NCI-H1930 (cell line): ENCODE measurements at regions not wholly inside any gene's neighbourhood (a gene's known extent, or its start where the extent isn't known, plus 50 kb on each side); places are given as distances from the start of the nearest gene placed in this dataset.

Experiments
- DNase-seq, 2 experiments: peaks; one replicate each; lab custom pipeline; 2025; lab: John Stamatoyannopoulos, UW

DNA sequence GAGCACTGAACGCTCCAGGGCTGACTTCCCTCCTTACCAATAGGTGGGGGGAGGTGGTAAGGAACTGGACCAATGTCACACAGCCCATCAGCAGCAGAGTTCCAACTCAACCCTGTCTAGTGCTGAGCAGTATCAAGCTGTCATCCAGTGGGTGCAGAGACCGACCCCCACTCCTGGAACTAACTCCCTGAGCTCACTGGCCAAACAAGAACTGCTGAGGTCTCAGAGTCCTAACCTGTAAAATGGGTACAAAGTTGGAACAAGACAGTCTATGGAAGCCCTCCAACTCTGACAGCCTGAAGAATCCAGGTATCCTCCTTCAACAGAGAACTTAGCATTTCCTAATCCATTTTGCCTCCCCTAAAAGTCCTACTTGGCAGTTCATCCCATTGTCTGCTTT lies 91.1 kb upstream of the CLMN start:
- no peak for DNase-seq

DNA sequence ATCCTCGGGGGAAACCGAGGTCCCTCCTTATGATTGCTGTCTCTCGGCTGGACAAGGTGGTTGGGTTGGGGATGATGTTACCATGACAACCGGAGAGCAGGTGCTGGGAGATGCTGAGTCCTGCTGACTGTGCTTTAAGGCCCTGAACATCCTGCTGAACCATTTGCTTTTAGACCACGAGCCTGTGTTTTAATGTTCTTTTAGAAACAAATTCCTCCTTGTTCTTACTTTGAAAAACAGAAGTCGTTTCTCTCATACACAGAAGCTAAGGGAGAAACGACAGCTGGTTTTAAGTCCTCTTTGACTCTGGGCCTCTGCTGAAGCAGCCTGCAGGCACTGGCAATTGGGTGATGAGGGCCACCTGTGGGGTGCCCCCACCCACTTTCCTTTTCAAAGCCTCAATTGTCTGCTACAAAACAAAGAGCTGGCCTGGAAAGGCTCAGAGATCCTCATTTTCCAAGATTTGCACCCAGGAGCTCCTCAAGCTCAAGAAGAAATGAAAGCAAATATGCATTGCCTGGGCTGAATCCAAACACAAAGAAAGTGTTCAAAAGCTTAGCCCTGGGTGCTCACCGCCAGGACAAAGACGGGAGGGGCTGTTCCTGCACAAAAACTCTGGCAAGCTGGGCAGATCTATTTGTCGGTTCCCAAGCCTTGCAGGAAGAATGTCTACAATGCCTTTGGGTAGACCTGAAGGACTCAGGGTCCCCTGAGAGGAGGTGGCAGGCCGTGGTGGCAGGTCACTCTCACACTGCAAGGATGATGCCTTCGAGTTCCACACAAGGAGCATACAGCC lies 90.0 kb upstream of the CLMN start:
- no peak for DNase-seq

DNA sequence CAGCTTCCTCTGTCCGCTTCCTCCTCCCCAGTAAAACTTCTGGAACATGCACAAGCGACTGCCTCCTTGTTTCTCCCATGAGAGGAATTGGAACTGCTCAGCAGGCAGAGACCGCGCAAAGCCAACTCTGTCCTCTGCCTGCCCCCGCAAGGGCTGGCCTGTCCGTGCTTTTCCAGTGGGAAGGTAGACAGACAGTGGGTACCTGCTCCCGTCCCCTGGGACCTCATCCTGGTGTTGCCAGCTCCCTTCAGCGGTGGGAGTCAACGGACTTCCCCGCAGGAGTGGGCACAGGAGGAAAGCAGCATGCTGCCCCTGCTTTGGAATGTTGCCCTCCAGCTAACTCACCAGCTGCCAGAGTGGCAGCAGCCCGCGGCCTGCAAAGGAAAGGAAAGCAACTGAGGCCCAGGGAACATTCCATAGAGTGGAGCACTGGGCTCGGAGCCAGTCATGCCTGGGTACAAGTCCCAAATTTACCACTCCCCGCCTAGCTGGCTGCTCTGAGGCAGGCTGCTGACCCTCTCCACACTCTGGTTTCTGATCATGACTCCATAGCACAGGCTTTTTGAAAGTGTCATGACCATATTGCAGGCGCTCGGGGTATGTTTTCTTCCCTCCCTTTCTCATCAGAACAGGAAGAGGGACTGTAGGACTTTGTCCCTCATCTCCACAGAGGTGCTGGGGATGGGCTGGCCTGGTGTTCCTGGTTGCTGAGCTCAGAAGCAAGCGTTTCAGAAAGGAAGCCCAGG lies 89.2 kb upstream of the CLMN start:
- DNase-seq: no peak

DNA sequence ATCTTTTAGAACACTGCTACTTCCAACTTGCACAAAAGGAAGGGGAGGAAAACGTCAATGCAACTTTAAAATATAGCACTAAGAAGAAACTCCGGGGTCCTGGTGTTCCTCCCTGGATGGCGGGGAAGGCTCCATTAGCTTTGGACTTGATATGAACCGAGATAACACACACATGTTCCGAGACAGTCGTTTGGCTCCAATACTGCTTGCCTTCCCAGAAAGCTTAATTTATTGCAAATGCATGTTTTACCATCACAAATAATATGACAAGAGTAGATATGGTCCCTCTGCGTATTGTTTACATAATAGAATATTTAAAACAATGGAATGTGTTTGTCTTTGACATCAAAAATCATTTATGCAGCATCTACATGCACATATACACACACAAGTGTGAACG lies 87.6 kb upstream of the CLMN start:
- no peak for DNase-seq

DNA sequence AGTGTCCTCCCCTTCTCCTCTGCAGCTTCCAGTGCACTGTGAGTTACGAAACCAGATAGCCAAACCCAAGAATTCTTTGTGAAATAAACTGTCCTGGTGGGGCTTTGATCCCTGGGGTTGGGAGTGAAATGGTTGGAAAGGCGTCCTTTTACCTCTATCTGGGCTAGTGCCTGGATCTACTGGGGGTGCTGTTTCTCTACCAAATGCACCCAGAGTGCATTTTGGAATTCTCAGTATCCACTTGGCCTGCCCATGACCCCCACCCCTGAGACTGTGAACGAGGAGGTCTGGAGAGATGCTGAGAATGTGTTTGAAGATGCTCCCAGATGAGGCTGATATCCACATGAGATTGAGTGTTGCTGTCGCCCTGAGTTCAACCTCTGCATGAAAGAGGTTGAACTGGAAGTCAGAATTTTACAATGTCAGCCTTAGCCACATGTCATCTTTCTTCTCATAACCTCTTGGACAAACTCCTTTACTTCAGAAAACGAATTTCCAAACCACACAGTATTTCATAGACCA lies 87.1 kb upstream of the CLMN start:
- no peak for DNase-seq

DNA sequence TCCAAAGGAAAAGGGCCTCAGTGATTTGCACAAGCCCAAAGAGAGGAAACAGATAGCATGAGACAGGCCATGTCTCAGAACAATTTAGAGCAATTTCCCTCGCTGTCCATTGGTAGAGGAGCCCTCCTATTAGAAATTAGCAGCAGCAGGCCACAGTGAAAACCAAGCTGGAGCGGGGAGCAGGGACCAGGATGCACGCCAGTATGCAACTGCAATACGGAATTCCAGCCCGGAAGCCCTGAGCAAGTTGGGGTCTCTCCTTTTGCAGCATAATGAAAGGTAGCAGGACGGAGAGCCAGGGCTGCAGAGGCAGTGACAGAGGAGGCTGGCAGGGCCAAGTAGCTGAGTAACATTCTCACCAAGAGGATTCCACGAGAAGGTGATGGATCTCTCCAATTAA lies 84.9 kb upstream of the CLMN start:
- DNase-seq: no peak

DNA sequence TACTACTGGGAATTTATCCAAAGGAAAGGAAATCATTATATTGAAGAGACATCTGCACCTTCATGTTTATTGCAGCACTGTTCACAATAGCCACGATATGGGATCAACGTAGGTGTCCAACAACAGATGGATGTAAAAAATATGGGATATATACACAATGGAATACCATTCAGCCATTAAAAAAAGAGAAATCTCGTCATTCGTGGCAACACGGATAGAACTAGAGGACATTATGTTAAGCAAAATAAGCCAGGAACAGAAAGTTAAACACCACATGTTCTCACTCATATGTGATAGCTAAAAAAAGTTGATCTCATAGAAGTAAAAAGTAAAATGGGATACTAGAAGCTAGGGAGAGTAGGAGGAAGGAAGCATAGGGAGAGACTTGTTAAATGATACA lies 82.9 kb upstream of the CLMN start:
- DNase-seq: no peak

DNA sequence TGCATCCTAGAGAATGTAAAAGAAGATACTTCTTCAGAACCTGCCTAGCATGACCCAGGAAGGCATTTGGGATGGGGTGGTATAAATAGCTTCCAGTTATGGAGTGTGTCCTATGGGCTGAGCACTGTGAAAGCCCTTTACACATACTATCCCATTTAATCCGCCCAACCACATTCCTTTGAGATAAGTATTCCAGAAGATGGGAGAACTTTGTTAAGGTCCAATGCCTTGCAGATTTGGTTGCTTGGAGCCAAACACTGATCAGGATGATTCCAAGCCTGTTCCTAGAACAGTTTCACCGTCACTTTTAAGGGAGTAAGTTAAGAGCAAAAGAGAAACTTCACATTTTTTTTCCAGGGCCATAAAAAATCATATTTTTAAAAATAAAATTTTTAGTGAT lies 82.5 kb upstream of the CLMN start:
- no peak for DNase-seq

DNA sequence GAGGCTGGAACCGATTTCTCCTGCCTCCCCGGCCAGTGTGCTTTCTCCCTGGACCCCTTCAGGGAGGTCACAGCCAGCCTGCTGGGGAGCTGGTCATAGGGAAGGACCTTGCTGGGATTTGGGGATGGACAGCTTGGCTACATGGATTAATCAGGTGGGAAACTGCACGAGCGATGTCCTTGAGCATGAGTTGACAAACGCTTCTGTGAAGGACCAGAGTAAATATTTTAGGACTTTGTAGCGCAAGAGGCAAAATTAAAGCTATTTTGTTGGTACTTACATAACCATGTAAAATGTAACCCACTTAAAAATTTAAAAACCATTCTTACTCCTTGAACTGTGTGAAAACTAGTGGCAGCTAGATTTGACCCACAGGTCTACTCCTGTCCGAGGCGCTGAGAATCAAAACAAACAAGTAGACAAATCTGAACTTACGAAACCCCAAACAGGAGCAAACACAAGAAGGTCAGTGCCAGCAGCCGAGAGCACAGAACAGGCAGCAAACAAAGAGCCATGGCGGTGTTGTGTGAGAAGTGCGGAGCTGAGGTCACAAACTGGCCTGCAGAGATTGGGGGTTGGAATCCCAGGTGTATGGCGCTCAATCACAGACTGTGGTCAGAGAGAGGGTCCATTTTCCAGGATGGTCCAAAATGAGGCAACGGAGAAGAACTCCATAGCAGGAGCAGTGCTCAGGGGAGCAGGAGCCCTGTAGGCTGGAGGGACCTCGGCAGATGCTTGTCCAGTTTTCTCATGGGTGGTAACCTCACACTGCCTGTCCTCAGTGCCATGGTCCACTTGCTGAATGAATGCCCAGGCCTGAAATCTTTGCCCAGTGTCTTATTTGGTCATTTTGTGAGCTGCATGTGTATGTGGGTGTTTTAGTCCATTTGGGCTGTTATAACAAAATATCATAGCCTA lies 79.2 kb upstream of the CLMN start:
- DNase-seq: no peak

DNA sequence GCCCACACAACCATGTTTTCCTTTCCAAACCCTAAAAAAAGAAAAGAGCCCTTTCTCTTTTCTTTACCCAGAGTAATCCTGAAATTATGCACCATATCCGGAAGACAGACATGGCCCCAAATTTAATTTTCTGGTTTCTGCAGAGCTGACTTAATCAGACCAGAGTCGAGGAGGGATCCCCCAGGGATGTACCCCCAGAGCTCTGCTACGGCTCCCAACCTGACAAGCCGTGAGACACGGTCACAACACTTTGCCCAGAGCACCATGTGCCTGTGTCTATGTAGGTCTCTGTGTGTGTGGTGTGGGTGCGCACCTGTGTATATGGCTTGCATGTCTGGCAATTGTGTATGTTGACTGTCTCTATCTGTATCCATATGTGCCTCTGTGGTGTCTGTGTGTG lies 77.6 kb upstream of the CLMN start:
- no peak for DNase-seq

DNA sequence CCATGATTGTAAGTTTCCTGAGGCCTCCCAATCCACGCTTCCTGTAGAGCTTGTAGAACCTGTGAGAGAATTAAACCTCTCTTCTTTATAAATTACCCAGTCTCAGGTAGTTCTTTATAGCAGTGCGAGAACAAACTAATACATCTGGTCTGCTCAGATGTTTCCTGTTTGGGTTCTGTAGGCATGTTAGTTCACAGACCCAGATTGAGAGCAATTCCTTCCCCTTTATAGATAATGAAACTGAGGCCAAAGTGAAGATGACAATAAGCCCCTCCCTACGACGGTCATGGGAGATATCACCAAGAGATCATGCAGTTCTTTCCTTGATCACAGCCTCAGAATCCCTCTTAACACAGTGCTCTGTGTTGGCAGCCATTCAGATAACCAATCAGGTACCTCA lies 76.5 kb upstream of the CLMN start:
- DNase-seq: no peak

DNA sequence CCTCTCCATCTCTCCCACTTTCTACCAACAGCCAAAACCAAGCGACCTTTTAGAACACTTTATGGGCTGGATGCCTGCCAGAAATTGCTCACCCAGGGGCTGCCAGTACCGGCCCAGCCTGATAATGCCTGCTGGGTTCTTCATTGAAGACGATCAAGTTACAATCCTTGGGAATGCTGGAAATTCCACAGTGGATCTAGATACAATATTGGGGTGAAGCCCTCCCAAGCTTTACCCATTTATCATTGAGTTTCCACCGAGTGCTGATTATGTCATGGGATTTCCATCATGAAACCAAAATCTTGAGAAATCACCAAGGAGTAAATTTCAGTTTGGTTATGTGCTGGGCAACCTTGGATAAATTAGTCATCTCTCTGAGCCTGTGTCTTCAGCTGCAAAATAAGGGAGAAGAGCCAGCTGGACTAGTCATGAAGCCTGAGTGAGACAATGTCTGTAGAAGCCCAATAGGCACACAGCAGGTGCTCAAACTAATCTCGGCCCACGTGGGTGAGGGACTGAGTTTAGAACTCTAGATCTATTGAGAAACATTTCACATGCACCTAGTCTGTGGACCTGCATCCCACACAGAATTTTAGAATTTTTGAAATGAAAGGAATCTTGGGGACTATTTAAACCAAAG lies 75.5 kb upstream of the CLMN start:
- DNase-seq: no peak

DNA sequence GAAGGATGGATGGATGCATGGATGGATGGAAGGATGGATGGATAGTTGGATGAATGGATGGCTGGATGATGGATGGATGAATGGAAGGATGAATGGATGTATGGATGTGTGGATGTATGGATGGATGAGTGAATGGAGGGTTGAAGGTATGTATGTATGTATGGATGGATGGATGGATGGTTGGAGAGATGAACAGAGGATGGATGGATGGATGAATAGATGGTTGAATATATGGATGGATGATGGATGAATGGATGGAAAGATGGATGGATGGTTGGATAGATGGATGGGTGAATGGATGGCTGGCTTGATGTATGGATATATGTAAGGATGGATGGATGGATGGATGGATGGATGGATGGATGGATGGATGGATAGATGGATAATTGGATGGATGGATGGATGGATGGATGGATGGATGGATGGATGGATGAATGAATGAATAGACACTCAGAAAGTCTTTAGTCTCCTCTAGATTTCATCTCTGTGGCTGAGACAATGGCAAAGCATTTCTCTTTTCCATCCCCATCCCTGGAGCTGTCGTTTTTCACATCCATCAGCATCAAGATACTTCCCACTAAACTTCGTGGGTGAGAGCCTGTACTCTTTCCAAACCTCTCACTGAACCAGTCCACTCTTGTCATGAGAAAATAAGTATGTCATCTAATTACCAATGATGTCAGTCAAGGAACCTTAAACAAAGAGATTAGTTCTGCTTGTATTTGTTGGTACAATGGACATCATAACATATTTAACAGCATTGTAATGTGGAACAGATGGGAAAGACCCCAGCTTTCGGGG lies 74.8 kb upstream of the CLMN start:
- no peak for DNase-seq

DNA sequence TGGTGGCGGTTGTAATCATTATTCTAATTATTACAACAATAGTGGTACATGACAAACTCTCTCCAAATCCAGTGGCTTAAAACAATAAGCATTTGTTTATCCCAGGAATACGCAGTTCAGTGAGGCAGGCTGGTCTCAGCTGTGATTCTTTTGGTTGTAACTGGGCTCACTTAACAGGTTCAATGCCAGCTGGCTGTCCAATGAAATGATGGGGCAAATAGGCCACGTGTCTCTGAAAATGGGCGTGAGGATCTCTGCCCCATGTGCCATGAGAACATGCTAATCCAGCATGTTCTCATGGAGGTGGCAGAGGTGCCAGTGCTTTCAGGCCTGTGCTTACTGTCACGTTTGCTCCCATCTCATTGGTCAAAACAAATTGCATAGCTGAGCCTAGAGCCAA lies 73.1 kb upstream of the CLMN start:
- DNase-seq: no peak

DNA sequence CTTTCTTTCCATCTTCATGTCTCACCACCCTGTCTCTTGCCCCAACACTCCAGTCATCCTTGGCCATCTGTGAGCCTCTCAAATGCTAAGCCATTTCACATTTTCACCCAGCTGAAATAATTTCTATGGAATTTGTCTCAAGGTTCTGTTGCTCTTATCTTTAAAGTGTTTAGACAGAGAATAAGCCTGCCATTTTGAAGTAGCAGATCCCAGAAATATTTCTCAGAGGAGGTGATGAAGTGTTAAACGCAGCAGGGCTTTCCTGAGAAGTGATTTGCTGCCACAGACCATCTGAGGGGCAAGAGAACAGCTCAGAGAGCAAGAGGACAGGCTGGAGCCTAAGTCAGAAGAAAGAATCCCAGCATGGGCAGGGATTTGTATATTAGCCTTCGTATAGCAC lies 71.6 kb upstream of the CLMN start:
- DNase-seq: no peak

DNA sequence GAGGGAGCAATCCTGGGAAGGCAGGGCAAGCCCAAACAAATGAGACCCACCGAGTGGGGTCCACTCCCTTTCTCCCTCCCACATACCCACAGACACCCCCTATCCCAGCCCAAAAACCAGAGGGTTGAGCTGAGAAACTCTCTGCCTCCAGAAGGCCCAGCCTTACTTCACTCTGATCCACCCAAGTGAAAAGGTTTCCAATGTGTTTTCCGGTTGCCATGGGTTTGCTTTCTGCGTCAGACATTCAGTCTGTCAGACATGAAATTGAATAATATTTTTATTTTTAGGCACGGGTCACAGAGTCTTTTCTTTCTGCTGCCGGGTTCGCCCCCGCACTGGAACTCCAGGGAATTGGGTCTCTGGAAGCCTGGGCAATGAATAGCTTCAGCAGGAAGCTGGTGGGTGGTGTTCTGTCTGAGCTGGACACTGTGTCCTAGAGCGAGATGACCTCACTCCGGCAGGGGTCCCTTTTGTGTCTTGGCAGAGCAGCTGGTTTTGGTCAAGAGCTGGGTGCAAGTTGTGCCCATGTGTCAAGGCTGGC lies 69.8 kb upstream of the CLMN start:
- no peak for DNase-seq

DNA sequence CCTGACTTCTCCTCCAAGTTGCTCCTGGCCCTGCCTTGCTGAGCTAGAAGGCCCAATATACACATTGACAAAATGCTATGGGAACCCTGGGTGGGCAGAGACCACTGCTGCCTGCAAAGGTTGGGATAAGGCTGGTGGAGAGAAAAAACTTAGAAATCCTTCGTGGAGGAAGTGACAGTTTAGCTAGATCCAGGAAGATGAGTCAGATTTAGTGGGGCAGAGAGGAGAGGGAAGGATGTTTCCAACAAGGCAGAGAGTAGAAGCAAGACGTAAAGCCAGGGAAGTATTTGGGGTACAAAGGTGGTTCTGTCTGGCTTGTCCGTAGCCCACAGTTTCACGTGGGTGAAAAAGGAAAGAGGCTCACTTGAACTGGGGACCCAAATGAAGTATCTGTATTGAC lies 69.0 kb upstream of the CLMN start:
- DNase-seq: no peak

DNA sequence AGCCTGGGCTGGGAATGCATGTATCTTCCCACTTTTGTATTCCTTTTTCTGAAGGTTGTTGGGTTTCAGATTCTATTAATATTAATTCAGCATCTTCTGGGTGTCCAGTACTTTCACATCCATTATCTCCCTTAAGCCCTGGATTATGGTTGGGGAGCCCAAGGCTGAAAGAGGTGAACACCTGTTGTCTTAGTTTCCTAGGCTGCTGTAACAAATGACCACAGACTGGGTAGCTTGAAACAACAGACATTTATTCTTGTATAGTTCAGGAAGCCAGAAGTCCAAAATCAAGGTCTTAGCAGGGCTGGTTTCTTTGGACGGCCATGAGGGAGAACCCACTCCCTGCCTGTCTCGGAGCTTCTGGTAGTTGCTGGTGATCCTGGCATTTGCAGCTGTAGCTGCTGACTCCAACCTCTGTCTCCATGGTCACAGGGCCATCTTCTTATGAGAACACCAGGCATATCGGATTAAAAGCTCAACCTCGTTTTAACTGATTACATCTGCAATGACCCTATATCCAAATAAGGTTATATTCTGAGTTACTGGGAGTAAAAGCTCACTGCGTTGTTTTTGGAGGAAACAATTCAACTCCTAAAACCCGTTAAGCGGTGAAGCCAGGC lies 68.2 kb upstream of the CLMN start:
- DNase-seq: no peak

DNA sequence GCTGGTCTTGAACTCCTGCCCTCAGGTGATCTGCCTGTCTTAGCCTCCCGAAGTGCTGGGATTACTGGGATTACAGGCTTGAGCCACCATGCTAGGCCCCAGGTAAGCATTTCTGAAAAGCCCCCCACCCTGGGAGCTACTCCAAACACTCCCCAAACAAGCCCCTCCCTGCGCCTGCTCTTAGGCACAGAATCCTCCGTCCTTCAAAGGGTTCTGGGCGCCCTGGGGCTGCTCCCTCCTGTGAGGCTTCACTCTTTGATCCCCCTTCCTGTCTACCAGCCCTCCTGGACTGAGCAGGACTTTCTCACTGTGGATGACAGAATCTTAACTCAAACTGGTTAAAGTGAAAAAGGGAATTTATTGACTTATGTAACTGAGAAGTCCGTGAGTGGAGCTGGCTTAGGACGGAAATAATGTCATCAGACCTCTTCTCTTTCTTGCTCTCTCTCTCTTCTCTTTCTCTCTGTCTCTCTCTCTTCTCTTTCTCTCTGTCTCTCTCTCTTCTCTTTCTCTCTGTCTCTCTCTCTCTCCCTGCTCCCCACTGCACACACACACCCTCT lies 66.9 kb upstream of the CLMN start:
- DNase-seq: no peak

DNA sequence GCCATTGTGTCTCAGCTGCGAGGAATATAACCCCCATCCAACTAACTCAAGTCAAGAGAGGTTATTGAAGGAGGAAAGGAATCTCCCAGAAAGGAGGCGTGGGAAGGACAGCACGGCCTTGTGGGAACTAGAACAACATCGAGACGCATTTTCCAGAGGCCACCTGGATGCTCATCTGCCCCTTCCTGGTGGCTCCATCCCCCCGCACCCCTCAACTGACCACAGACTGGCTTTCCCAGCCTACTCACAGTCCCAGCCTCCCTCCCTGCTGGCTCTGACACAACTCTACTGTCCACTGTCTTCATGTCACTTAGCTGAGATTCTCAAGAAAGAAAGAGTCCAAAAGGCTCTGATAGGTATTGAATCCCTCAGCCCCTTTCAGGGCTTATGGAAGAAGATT lies 66.0 kb upstream of the CLMN start:
- DNase-seq: no peak
